Large intestine (tissue), 3 donors: ENCODE measurements at regions not wholly inside any gene's neighbourhood (a gene's known extent, or its start where the extent isn't known, plus 50 kb on each side); places are given as distances from the start of the nearest gene placed in this dataset.

Experiments
- DNase-seq, 2 donors: peaks; one replicate each; pipeline versions ENCODE4 v3.0.0 to v3.0.0-alpha.2; 2013
- H3K27ac ChIP-seq: one replicate; pipeline ENCODE4 v1.5.1; 2013; ENCODE audit warnings: low read length
- H3K27me3 ChIP-seq: 2 replicates; pipeline ENCODE4 v1.6.1; 2013; ENCODE audit warnings: low read length; ENCODE audit not compliant: control insufficient read depth, insufficient read depth
- H3K36me3 ChIP-seq: 2 replicates; pipeline ENCODE4 v1.6.1; 2013; ENCODE audit warnings: low read length; ENCODE audit not compliant: control insufficient read depth, insufficient read depth
- H3K4me1 ChIP-seq: one replicate; pipeline ENCODE4 v1.6.1; 2013; ENCODE audit warnings: low read length; ENCODE audit not compliant: control insufficient read depth, insufficient read depth
- H3K4me3 ChIP-seq: one replicate; pipeline ENCODE4 v1.5.1; 2013; ENCODE audit warnings: low read length
- H3K9me3 ChIP-seq: one replicate; pipeline ENCODE4 v1.6.1; 2013; ENCODE audit warnings: mild to moderate bottlenecking, low read depth, low read length, moderate library complexity; ENCODE audit not compliant: control insufficient read depth
- WGBS: methylation state at CpG from one replicate; pipeline ENCODE4 v1.1.5; 2013; ENCODE audit warnings: low lambda C conversion rate; ENCODE audit not compliant: insufficient coverage; 5-methylcytosine and 5-hydroxymethylcytosine counted together

DNA sequence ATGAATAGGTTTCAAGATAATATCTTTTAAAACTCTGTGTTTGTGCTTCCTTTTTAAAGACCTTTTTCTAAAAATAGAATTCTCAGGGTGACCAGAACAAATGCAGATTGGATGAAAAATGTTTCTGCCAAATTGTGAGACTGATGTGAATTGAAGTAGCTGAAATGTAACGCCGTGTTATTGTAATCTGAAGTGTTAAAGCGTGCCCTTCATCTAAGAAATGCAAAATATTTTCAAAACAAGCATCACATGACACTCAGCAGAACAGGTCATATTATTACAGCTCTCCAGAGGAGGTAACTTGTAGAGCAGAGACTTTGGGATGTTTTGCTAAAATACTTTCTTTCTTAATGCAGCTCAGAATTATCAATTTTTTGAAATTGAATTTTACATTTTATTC, 90.0 kb upstream of the PLEKHA5 start:
- H3K36me3 ChIP-seq = no peaks in the 10 kb centered on the region
- no peak overlapping the region for H3K4me3 ChIP-seq
- no peak for DNase-seq
- no peaks in the 10 kb centered on the region for H3K9me3 ChIP-seq
- H3K27ac ChIP-seq = no peak overlapping the region
- no CpG with 5 or more reads among the region's 3 CpGs for WGBS
- H3K4me1 ChIP-seq = no peaks in the 10 kb centered on the region
- no peaks in the 10 kb centered on the region for H3K27me3 ChIP-seq

DNA sequence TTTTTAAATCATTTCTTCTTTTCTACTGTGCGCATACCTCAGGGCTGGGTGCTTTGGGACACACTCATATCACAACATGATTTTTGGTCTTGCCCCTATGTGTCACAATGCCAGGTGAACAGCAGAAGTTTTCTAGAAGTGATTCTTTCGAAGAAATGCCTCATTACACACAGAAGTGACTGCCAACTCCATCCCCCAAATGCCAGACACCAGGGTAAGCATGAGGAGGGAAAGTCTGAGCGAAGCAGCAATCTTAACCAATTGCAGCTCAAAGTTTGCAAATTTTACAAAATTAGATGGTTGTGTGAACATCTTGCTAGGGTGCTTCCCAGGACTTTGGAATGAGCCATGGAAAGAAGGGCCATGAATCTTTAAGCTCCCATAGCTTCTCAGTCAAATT, 87.3 kb upstream of the PLEKHA5 start:
- WGBS = 100% methylated on average over 1 of the region's 3 CpGs
- Histone ChIP-seq H3K36me3 (no peaks in the 10 kb centered on the region), H3K4me3 (no peak overlapping the region), H3K27ac (no peak overlapping the region), H3K9me3 (no peaks in the 10 kb centered on the region), H3K27me3 (no peaks in the 10 kb centered on the region), H3K4me1 (no peaks in the 10 kb centered on the region)
- DNase-seq = no peak

DNA sequence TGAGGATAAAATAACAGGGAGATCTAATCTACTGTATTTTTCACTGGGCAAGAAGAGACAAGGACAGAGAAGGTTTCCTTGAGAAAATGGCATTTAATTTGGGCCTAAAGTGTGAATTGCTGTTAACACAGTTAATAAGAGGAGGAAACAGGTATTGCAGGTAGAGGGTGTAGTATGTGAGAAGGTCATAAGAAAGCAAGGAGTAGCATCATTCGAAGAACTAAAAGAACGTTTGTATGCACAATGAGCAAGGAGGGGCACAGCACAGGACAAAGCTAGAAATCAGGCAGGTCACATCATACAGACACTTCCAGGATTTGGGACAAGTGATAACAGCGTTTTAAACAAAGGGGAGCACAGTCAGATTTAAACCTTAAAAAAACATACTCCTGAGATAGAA, 85.1 kb upstream of the PLEKHA5 start:
- Histone ChIP-seq H3K36me3 (no peaks in the 10 kb centered on the region), H3K4me1 (no peaks in the 10 kb centered on the region), H3K9me3 (no peaks in the 10 kb centered on the region), H3K4me3 (no peak overlapping the region), H3K27ac (no peak overlapping the region), H3K27me3 (no peaks in the 10 kb centered on the region)
- no peak for DNase-seq
- WGBS = 25% methylated on average over 2 of the region's 3 CpGs

DNA sequence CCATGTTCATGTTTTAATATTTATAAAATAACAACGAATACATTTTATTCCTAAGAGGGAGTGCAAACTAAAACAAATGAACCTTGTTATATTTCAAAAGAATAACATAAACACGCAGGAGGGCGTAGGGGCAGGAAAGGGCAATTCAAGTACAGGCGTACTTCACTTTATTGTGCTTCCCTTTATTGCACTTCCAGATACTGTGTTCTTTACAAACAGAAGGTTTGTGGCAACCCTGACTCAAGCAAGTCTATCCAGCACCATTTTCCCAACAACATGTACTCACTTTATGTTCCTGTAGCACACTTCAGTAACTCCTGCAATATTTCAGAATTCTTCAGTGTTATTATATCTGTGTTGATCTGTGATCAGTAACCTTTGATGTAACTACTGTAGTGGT, 84.6 kb upstream of the PLEKHA5 start:
- Histone ChIP-seq H3K27me3 (no peaks in the 10 kb centered on the region), H3K27ac (peak overlapping the region; percentile 48), H3K4me1 (no peaks in the 10 kb centered on the region), H3K36me3 (no peaks in the 10 kb centered on the region), H3K9me3 (no peaks in the 10 kb centered on the region), H3K4me3 (no peak overlapping the region)
- 0% methylated on average over 1 of the region's 4 CpGs for WGBS
- DNase-seq = peak in 1 of 2 donors; percentile 64

DNA sequence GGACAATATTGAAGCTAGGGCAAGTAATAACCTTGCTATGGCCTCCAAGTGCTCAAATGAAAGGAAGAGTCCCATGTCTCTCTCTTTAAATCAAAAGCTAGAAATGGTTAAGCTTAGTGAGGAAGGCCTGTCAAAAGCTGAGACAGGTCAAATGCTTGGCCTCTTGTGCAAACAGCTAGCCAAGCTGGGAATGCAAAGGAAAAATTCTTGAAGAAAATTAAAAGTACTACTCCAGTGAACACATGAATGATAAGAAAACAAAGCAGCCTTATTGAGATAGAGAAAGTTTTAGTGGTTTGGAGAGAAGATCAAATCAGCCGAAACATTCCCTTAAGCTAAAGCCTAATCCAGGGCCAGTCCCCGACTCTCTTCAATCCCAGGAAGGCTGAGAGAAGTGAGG, 84.1 kb upstream of the PLEKHA5 start:
- DNase-seq = peak in 1 of 2 donors; percentile 24
- H3K4me3 ChIP-seq = no peak overlapping the region
- no peaks in the 10 kb centered on the region for H3K36me3 ChIP-seq
- H3K27me3 ChIP-seq = no peaks in the 10 kb centered on the region
- peak overlapping the region; percentile 48 for H3K27ac ChIP-seq
- H3K4me1 ChIP-seq = no peaks in the 10 kb centered on the region
- WGBS = no CpG with 5 or more reads among the region's 2 CpGs
- no peaks in the 10 kb centered on the region for H3K9me3 ChIP-seq

DNA sequence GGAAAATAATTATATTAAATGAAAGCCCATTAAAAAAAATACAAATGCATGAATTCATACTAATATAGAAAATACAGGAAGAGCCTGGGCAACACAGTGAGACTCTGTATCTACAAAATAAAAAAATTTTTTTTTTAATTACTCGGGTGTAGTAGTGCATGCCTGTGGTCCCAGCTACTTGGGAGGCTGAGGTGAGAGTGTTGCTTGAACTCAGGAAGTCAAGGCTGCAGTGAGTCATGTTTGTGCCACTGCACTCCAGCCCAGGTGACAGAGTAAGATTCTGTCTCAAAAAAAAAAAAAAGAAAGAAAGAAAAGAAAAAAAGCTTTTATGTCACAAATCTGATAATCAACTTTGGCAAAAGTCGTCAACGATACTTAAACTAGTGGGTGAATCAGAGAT, 80.6 kb upstream of the PLEKHA5 start:
- Histone ChIP-seq H3K9me3 (no peaks in the 10 kb centered on the region), H3K4me1 (no peaks in the 10 kb centered on the region), H3K27me3 (no peaks in the 10 kb centered on the region), H3K36me3 (no peaks in the 10 kb centered on the region), H3K27ac (no peak overlapping the region), H3K4me3 (no peak overlapping the region)
- WGBS = no CpG with 5 or more reads among the region's 3 CpGs
- DNase-seq = no peak

DNA sequence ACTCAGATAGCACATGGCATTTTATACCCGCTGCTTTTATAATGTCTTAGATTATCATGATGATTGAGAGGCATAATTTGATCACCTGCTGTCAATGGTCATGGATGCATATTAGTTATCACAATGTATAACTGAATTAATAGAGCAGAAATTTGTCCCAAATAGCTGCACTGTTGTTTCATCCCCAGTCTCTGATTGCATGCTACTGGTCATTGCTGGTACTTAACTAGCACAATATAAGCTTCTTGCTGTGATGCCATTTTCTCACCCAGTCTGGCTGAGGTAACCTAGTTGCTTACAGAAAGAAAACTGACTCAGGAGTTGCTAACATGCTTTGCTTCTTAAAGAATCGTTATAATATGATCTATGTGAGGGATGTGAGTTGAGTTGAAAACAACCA, 76.8 kb upstream of the PLEKHA5 start:
- Histone ChIP-seq H3K4me3 (no peak overlapping the region), H3K9me3 (no peaks in the 10 kb centered on the region), H3K4me1 (no peaks in the 10 kb centered on the region), H3K36me3 (no peaks in the 10 kb centered on the region), H3K27ac (no peak overlapping the region), H3K27me3 (no peaks in the 10 kb centered on the region)
- WGBS = 69% methylated on average over 1 of the region's 2 CpGs
- DNase-seq = no peak

DNA sequence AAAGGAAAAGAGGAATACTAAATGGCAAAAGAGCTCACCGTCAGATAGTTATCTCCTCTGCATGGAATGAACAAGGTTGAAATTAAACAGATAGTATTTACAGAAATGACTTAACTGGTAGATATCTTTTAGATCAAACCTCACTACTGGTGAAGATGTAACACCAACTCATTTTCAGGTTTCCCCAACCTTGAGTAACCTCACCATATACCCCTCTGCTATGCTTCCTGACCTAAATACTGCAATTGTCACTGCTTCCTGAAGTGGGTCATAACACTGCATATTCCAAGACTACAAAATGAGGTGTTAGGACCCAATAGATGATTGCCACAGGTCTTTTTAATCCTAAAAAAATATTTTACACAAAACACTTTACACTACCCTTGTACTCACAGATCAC, 76.3 kb upstream of the PLEKHA5 start:
- WGBS = 83% methylated on average over 1 of the region's 1 CpG
- DNase-seq = no peak
- Histone ChIP-seq H3K36me3 (no peaks in the 10 kb centered on the region), H3K9me3 (no peaks in the 10 kb centered on the region), H3K4me1 (no peaks in the 10 kb centered on the region), H3K4me3 (no peak overlapping the region), H3K27me3 (no peaks in the 10 kb centered on the region), H3K27ac (no peak overlapping the region)

DNA sequence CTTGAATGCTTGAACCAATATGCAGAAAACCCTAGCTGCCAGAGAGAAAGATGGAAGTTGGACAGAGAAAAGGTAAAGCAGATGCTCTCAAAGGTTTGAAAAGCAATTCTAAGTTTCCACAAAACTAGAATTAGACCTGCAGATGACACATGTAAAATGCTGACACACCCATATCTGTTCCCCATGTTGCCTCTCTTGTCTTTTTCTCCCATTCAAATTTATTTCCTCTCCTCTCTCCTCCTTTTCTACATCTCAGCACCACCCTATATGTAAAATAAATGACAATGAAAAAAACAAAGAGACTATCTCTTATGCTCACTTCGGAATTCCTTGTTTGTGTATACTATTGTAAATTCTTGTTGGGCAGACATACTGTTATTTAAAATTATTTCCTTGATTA, 75.5 kb upstream of the PLEKHA5 start:
- Histone ChIP-seq H3K4me3 (no peak overlapping the region), H3K36me3 (no peaks in the 10 kb centered on the region), H3K4me1 (no peaks in the 10 kb centered on the region), H3K9me3 (no peaks in the 10 kb centered on the region), H3K27ac (no peak overlapping the region), H3K27me3 (no peaks in the 10 kb centered on the region)
- no CpG with 5 or more reads among the region's 1 CpG for WGBS
- no peak for DNase-seq

DNA sequence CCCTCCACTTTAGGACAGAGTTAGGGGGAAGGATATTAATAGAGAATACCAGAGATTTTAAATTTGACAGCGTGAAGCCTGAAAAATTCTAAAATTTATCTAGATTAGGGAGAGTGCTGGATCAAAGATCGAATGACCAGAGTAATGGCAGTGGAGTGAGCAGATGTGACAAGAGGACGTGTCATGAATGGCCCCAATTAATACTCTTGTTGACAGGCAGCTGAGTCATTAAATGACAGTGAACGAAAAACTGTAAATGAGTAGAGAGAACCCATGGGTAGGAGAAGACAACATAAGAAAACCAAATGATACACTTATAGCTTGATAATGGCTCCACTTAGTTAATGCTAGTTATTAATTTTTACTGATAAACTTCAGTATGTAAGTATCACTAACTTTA, 73.9 kb upstream of the PLEKHA5 start:
- Histone ChIP-seq H3K27ac (no peak overlapping the region), H3K36me3 (no peaks in the 10 kb centered on the region), H3K4me1 (no peaks in the 10 kb centered on the region), H3K9me3 (no peaks in the 10 kb centered on the region), H3K4me3 (no peak overlapping the region), H3K27me3 (no peaks in the 10 kb centered on the region)
- DNase-seq = no peak
- WGBS = 100% methylated on average over 1 of the region's 4 CpGs

DNA sequence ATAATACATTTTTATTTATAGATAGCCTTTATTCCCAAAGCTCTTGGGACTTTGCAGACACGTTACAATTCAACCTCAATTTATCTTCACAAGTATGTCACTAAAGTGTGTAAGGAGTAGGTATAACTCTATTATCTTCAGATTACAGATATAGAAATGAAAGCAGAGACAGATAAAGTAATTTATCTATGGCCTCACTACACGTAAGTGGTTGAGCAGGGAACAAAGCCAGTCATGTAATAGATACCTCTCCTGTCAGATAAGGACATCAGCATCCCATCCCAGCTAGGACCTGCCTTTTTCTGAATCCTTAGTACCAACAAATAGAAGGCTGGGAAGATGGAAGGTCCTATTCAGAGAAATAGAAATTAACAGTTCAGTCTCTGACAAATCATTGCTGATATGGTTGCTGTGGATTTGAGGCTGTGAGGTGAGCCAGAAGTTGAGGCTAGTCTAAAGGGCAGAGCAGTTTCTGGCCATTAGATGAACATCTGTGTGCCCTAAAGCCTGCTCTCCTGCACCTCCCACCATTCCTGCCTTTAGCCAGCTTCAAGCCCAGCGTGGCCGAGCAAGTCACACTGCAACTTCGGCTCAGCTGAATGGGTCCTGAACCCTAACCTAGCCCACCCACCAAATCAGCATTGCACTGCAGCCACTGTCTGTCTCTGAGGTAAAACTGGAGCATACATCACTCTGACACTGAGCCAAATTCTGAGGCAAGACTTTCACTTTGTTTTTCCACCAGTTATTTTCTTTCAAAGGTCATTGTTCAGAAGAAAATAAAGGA, 71.1 kb upstream of the PLEKHA5 start:
- Histone ChIP-seq H3K27ac (no peak overlapping the region), H3K4me3 (no peak overlapping the region), H3K27me3 (no peaks in the 10 kb centered on the region), H3K9me3 (no peaks in the 10 kb centered on the region), H3K4me1 (no peaks in the 10 kb centered on the region), H3K36me3 (no peaks in the 10 kb centered on the region)
- DNase-seq = no peak
- no CpG with 5 or more reads among the region's 5 CpGs for WGBS
